ENCODE measurements at regions not wholly inside any gene's neighbourhood (a gene's known extent, or its start where the extent isn't known, plus 50 kb on each side); places are given as distances from the start of the nearest gene placed in this dataset.

DNA sequence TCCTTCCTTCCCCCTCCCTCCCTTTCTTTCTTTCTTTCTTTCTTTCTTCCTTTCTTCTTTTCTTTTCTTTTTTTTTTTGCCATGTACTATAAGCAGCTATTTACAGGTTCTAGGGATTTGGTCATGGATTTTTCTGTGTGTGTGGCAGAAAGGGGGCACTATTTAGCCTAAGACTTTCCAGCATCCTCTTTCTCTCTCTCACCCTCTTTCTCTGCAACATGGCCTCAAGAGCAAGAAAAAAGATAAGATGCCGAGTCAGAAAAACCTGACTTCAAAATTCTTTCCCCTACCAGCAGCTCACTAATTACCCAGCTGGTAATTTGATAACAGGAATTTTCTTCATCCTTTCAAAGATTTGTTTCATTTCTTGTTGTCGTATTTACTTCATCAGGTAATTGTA is 458.3 kb upstream of the ADAMTS5 start:
- Mint-ChIP-seq H3K4me1 (ENCODE audit: low read depth, unreplicated experiment) (peaks cover 1% of the 10 kb centered on the region), H3K36me3 (ENCODE audit: unreplicated experiment) (no peaks in the 10 kb centered on the region), H3K27ac (ENCODE audit: unreplicated experiment) (no peak overlapping the region), H3K4me3 (ENCODE audit: unreplicated experiment) (no peak overlapping the region), H3K9me3 (ENCODE audit: unreplicated experiment) (no peaks in the 10 kb centered on the region), H3K27me3 (ENCODE audit: unreplicated experiment) (no peaks in the 10 kb centered on the region)
- DNase-seq = no peak
- TF ChIP-seq, protein P1, sequence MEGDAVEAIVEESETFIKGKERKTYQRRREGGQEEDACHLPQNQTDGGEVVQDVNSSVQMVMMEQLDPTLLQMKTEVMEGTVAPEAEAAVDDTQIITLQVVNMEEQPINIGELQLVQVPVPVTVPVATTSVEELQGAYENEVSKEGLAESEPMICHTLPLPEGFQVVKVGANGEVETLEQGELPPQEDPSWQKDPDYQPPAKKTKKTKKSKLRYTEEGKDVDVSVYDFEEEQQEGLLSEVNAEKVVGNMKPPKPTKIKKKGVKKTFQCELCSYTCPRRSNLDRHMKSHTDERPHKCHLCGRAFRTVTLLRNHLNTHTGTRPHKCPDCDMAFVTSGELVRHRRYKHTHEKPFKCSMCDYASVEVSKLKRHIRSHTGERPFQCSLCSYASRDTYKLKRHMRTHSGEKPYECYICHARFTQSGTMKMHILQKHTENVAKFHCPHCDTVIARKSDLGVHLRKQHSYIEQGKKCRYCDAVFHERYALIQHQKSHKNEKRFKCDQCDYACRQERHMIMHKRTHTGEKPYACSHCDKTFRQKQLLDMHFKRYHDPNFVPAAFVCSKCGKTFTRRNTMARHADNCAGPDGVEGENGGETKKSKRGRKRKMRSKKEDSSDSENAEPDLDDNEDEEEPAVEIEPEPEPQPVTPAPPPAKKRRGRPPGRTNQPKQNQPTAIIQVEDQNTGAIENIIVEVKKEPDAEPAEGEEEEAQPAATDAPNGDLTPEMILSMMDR (IDR thresholded peaks at IDR 0.05; ENCODE audit: partially characterized antibody, unreplicated experiment) = no peak

DNA sequence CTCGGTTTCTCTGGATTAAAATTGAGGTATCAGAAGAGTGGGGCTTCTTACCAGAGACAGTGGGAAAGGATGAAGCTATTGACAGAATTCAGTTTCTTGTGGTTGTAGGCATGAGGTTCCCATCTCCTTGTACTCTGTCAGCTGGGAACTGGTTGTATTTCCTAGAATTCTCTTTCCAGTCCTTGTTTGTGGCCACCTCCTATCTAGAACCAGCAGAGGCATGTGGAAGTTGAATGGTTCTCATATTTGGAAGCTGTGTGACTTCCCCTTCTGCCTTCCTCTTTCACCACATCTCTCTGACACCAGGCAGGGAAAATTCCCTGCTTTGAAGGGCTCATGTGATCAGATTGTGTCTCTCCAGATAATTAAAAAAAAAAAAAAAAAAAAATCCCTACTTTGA is 457.7 kb upstream of the ADAMTS5 start:
- Mint-ChIP-seq H3K27ac (ENCODE audit: unreplicated experiment) (no peak overlapping the region), H3K4me3 (ENCODE audit: unreplicated experiment) (no peak overlapping the region), H3K4me1 (ENCODE audit: low read depth, unreplicated experiment) (peaks cover 1% of the 10 kb centered on the region), H3K9me3 (ENCODE audit: unreplicated experiment) (no peaks in the 10 kb centered on the region), H3K36me3 (ENCODE audit: unreplicated experiment) (no peaks in the 10 kb centered on the region), H3K27me3 (ENCODE audit: unreplicated experiment) (no peaks in the 10 kb centered on the region)
- TF ChIP-seq, protein P1 (IDR thresholded peaks at IDR 0.05; ENCODE audit: partially characterized antibody, unreplicated experiment) = no peak
- no peak for DNase-seq

DNA sequence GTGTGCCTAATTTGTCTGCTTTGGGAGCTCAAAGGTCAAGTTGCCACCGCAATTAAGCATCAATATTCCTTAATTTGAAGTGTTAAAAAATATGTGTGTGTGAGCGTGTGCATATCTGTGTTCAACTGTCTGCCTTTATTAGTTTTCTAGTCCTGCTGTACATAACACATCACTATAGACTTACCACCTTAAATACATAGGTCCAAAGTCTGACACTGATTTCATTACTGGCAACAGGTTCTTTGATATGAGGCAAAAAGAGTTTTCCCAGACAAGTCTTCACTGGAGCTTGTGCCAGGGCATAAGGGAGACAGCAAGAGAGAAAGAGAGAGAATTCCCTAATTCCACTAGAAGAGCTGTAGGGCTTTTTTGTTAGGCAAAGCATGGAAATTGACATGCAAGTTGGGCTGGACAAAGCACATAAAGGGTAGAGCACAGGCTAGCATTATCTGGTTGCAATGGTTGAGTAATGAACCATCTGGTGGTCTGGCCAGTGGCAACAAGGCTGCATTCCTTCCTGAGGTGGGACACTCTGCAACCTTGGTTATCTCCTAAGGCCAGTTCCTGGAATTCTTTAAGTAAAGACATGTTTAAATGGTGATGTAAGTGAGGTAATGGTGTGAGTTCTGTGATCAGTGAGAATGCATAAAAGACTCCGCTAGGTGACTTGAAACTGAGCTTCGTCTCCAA is 457.2 kb upstream of the ADAMTS5 start:
- H3K27me3 Mint-ChIP-seq (ENCODE audit: unreplicated experiment) = no peaks in the 10 kb centered on the region
- TF ChIP-seq, protein P1 (IDR thresholded peaks at IDR 0.05; ENCODE audit: partially characterized antibody, unreplicated experiment) = no peak
- H3K4me3 Mint-ChIP-seq (ENCODE audit: unreplicated experiment) = no peak overlapping the region
- H3K4me1 Mint-ChIP-seq (ENCODE audit: low read depth, unreplicated experiment) = peaks cover 1% of the 10 kb centered on the region
- H3K27ac Mint-ChIP-seq (ENCODE audit: unreplicated experiment) = no peak overlapping the region
- no peaks in the 10 kb centered on the region for H3K36me3 Mint-ChIP-seq (ENCODE audit: unreplicated experiment)
- no peaks in the 10 kb centered on the region for H3K9me3 Mint-ChIP-seq (ENCODE audit: unreplicated experiment)
- DNase-seq = no peak

DNA sequence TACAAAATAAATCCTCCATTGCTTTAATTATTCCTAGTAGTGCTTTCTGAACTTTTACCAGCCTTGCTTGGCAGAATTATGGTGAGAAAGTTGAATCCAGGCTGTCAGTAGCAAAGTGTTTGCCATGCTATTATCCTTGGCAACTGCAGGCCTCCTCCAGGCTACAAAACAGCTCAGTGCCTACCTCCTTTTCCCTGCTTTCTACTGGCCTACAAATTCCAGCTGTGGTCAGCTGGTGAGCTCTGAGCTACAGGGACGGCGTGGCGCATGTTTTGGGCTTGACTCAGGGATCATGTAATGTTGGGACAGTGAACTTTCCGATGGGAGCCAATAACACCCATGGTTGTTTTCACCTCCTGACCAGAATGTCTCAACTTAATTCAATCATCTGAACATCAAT is 456.1 kb upstream of the ADAMTS5 start:
- H3K4me1 Mint-ChIP-seq (ENCODE audit: low read depth, unreplicated experiment) = peaks cover 1% of the 10 kb centered on the region
- no peaks in the 10 kb centered on the region for H3K36me3 Mint-ChIP-seq (ENCODE audit: unreplicated experiment)
- no peak for DNase-seq
- no peaks in the 10 kb centered on the region for H3K27me3 Mint-ChIP-seq (ENCODE audit: unreplicated experiment)
- TF ChIP-seq, protein P1 (IDR thresholded peaks at IDR 0.05; ENCODE audit: partially characterized antibody, unreplicated experiment) = no peak
- no peak overlapping the region for H3K4me3 Mint-ChIP-seq (ENCODE audit: unreplicated experiment)
- no peaks in the 10 kb centered on the region for H3K9me3 Mint-ChIP-seq (ENCODE audit: unreplicated experiment)
- no peak overlapping the region for H3K27ac Mint-ChIP-seq (ENCODE audit: unreplicated experiment)

DNA sequence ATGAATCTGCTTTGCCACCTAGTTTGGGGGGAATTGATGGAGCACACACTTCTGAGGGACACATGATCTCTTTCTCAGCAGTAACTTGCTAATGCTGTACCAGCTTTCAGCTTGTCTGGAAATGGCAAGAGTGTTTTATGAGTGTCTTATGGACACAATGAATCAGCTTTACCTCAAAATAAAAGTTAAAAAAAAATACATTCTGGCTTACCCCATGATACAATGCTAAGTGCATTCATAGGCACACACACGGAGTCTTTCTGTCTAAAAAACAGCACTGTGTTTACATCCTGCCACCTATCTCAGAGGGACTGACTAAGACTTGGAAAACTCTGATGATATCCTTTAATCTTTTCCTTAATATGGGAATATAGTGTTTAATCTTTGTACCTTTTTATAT is 455.5 kb upstream of the ADAMTS5 start:
- Mint-ChIP-seq H3K36me3 (ENCODE audit: unreplicated experiment) (no peaks in the 10 kb centered on the region), H3K4me3 (ENCODE audit: unreplicated experiment) (no peak overlapping the region), H3K27ac (ENCODE audit: unreplicated experiment) (no peak overlapping the region), H3K27me3 (ENCODE audit: unreplicated experiment) (no peaks in the 10 kb centered on the region), H3K9me3 (ENCODE audit: unreplicated experiment) (no peaks in the 10 kb centered on the region), H3K4me1 (ENCODE audit: low read depth, unreplicated experiment) (peaks cover 1% of the 10 kb centered on the region)
- TF ChIP-seq, protein P1 (IDR thresholded peaks at IDR 0.05; ENCODE audit: partially characterized antibody, unreplicated experiment) = no peak
- no peak for DNase-seq
